ENCODE measurements at regions not wholly inside any gene's neighbourhood (a gene's known extent, or its start where the extent isn't known, plus 50 kb on each side); places are given as distances from the start of the nearest gene placed in this dataset.
"Not testable (repeated sequence)": the region's sequence is repeated elsewhere in the genome, so short reads cannot be mapped to it uniquely, and the experiment has no call there.

DNA sequence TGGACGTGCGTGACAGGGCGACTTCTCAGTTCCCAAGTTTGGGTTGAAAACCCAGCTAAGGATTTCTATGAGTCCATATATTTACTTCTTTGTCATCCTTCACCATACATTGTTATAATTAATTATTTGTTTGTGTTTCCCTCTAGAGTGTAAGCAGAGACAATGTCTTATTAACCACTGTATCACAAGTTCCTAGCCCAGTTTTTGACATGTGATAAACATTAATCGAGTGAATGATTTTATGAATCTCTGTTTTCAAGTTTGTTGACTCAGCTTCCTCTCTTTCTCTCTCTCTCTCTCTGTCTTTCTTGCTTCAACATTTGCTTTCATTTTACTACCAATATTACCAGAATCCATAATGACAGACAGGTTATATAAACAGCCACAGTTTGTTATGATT is 1259.6 kb upstream of the TENM4 start:
- DNase-seq (ENCODE audit: low read depth) = no peak
- TF ChIP-seq, protein P1, sequence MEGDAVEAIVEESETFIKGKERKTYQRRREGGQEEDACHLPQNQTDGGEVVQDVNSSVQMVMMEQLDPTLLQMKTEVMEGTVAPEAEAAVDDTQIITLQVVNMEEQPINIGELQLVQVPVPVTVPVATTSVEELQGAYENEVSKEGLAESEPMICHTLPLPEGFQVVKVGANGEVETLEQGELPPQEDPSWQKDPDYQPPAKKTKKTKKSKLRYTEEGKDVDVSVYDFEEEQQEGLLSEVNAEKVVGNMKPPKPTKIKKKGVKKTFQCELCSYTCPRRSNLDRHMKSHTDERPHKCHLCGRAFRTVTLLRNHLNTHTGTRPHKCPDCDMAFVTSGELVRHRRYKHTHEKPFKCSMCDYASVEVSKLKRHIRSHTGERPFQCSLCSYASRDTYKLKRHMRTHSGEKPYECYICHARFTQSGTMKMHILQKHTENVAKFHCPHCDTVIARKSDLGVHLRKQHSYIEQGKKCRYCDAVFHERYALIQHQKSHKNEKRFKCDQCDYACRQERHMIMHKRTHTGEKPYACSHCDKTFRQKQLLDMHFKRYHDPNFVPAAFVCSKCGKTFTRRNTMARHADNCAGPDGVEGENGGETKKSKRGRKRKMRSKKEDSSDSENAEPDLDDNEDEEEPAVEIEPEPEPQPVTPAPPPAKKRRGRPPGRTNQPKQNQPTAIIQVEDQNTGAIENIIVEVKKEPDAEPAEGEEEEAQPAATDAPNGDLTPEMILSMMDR (conservative IDR thresholded peaks at IDR 0.05; ENCODE audit: control insufficient read depth, insufficient read depth, low read depth, low read length) = no peak
- no peak overlapping the region for H3K4me3 ChIP-seq (ENCODE audit: control insufficient read depth, low read depth, low read length)

DNA sequence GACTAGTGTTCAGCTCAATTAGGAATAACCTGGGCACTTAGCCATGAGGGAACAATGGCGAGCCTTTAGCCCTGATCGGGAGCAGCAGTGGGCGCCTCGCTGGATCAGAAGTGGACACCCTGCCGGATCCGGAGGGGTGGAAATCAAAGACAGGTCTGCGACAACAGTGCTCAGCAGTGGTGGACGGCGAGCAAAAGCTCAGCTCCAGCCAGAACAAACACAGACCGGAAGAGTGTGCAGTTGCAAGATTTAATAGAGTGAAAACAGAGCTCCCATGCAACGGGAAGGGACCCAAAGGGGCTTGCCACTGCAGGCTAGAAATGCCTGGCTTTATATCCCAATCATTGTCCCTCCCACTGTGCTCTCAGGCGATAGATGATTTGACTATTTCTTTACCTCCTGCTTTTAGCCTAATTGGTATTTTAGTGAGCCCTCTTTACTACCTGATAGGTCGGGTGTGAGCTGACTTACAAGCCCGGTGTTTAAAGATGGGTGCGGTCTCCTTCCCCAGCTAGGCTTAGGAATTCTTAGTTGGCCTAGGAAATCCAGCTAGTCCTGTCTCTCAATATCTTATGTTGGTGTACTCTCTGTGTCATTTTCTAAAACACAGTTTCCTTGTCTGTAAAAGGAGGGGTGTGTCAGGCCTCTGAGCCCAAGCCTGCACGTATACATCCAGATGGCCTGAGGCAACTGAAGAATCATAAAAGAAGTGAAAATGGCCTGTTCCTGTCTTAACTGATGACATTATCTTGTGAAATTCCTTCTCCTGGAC is 1258.8 kb upstream of the TENM4 start:
- not testable (repeated sequence) for H3K4me3 ChIP-seq (ENCODE audit: control insufficient read depth, low read depth, low read length); DNase-seq (ENCODE audit: low read depth)

- DNase-seq (ENCODE audit: low read depth) = no peak
- TF ChIP-seq, protein P1 (conservative IDR thresholded peaks at IDR 0.05; ENCODE audit: control insufficient read depth, insufficient read depth, low read depth, low read length) = no peak
- H3K4me3 ChIP-seq (ENCODE audit: control insufficient read depth, low read depth, low read length) = no peak overlapping the region
Measured at GRCh38 chr11:80698637-80699036, 1257.8 kb upstream of the TENM4 start.

DNA sequence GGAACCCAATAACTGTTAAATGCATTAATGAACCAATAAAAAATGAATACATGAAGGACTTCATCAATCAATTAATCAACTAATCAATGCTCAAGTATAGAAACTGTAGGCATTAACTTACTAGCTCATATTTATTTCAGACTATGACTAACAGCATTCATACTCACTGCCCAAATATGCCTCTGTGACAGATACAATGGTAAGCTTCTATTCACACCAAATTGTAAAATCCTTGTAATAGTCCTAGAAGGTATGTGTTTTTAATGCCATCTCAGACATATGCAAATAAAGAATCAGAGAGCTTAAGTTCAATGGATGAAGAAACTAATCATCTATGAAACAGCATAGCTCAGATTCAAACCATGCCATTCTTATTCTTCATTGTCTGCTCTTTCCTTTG is 1253.6 kb upstream of the TENM4 start:
- DNase-seq (ENCODE audit: low read depth) = no peak
- TF ChIP-seq, protein P1 (conservative IDR thresholded peaks at IDR 0.05; ENCODE audit: control insufficient read depth, insufficient read depth, low read depth, low read length) = no peak
- no peak overlapping the region for H3K4me3 ChIP-seq (ENCODE audit: control insufficient read depth, low read depth, low read length)

DNA sequence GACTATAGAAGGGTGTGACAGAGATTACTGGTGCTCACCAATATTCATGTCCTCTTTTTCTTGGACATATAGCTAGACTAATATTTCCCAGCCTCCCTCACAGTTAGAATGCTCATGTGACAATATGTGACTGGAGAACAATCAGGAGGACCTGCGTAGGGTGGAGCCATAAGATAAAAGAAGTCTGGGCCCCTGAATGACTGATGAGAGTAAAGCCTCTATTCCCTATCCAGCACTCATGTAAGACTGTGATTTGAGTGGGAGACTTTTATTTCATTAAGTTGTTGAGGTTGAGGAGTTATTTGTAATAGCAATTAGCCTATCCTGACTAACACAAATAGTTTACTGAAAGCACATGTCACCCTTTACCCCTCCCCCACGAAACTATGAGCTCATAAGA is 1247.1 kb upstream of the TENM4 start:
- TF ChIP-seq, protein P1 (conservative IDR thresholded peaks at IDR 0.05; ENCODE audit: control insufficient read depth, insufficient read depth, low read depth, low read length) = no peak
- DNase-seq (ENCODE audit: low read depth) = no peak
- H3K4me3 ChIP-seq (ENCODE audit: control insufficient read depth, low read depth, low read length) = no peak overlapping the region

DNA sequence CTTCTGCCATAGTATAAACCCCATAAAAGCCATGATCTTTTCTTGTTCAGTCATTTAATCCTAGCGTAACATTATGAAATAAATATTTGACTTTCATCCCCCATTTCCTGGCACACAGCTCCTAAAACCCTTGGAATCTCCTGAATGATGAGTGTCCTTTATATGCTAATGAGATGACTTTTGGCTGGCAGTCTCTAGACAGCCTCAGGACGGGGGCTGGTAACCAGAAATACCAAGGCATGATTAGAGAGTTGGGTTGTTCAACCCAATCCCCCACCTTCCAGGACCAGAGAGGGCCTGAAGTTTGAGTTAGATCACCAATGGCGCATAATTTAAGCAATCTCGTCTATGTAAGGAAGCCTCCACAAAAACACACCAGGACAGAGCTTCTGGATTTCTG is 1246.1 kb upstream of the TENM4 start:
- no peak overlapping the region for H3K4me3 ChIP-seq (ENCODE audit: control insufficient read depth, low read depth, low read length)
- TF ChIP-seq, protein P1 (conservative IDR thresholded peaks at IDR 0.05; ENCODE audit: control insufficient read depth, insufficient read depth, low read depth, low read length) = no peak
- no peak for DNase-seq (ENCODE audit: low read depth)

- no peak for DNase-seq (ENCODE audit: low read depth)
- no peak overlapping the region for H3K4me3 ChIP-seq (ENCODE audit: control insufficient read depth, low read depth, low read length)
- TF ChIP-seq, protein P1 (conservative IDR thresholded peaks at IDR 0.05; ENCODE audit: control insufficient read depth, insufficient read depth, low read depth, low read length) = no peak
Measured at GRCh38 chr11:80673566-80673965, 1232.7 kb upstream of the TENM4 start.

Data from fibroblast of mammary gland (primary cell).